ENCODE measurements at regions not wholly inside any gene's neighbourhood (a gene's known extent, or its start where the extent isn't known, plus 50 kb on each side); places are given as distances from the start of the nearest gene placed in this dataset.

DNA sequence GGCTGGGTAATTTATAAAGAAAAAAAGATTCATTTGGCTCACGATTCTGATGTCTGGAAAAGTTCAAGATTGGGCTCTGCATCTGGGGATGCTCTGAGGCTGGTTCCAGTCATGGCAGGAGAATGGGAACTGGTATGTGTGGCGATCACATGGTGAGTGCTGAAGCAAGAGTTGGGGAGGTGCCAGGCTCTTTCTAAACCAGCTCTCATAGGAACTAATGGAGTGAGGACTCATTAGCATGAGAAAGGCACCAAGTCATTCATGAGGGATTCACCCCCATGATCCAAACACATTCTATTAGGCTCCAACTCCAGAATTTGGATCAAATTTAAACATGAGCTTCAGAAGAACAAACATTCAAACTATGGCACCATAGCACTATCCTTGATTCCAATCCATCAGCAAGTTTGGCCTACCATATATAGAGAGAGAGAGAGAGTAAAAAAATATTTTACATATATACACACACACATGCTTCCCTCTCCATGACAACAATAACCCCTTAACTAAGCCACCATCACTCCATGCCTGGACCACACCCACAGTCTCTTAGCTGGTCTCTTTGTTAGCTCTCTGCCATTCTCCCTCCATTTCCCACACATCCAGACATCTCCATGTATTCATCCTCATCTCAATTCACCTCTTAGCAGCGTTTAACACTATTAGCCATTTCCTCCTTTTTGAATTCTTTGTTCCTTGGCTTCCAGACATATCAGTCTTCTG, 57.9 kb downstream of the NPY start:
- DNase-seq: no peak

DNA sequence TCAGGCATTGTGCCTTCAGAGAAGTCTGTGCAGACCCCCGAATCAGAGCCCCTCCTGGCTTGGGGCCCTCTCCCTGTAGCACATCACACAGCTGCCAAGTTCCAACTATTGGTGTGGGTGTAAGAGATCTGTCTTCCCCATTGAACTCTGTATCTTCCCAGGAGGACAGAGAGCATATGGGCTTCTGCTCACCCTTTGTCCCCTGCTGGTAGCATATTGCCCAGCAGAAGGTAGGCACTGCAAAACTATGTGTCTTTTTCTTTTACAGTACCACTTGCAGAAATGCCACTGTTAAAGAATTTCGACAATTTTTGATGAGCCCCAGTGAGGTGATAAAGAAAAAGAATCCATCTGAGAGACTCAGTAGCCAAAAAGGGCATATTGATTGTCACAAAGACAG, 59.6 kb downstream of the NPY start:
- no peak for DNase-seq

DNA sequence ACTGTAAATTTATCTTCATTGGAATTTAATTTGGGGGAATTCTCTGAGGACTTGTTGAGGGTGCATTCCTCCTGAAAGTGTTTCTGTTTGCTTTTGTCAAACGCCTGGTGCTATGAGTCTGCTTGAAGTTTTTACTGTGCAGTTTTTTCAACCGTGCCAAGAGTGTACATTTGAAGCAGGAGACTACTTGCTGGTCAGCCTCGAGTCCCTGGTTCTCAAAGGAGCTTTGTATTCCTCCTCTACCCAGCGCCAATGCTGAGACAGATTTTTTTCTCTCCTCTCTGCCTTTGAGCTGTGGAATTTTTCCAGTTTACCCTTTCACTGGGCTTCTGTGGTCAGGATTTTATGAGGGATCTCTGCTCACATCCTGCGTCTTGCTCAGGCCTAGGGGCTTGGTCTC, 62.1 kb downstream of the NPY start:
- no peak for DNase-seq

DNA sequence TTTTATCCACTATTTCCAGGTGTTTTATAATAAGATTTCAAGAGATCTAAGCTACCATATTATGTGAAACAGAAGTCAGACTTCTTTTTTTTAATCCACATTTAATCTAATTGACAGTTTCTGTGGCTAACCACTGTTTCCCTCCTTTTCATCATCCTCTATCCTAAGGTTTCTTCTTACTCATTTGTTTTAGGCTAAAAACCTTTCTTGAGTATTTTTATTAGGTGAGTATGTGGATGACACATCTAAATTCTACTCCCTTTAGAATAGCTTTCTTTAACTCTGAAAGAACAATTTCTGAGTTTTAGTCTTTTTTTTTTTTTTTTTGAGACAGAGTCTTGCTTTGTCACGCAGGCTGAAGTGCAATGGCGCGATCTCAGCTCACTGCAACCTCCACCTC, 62.7 kb downstream of the NPY start:
- no peak for DNase-seq

DNA sequence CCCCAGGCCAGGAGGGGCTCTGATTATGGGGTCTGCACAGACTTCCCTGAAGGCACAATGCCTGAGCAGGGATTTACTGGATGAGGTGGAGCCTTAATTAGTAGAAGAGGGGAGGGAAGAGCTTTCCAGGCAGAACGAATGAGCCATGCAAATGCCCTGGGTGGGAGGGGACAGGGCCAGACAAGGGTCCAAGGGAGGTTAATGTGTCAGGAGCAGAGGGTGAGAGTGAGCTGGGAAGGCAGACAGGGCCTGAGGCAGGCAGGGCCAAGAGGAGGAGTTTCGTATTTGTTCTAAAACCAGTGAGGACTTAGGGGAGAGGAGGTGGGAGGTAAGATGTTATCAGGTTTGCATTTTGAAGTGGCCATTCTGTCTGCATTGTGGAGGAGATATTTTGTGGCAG, 65.3 kb downstream of the NPY start:
- no peak for DNase-seq

DNA sequence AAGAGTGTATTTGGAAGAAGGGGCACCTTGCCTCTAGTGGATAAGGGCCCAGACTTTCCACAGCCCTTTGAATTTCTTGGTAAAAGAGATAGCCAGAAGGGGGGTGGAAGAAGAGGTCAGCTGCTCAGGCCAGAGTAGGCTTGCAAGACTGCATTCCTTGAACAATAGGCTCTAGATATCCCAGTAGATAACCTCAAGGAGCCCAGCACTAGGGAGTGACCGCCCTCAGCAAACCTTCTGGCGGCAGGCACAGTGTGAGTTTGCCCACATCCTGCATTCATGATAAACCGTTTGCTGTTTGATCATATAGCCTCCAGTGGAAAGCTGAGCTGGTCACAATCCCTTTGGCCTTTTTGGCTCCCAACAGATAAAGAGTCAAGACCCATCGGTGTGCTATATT, 70.5 kb downstream of the NPY start:
- DNase-seq: no peak

DNA sequence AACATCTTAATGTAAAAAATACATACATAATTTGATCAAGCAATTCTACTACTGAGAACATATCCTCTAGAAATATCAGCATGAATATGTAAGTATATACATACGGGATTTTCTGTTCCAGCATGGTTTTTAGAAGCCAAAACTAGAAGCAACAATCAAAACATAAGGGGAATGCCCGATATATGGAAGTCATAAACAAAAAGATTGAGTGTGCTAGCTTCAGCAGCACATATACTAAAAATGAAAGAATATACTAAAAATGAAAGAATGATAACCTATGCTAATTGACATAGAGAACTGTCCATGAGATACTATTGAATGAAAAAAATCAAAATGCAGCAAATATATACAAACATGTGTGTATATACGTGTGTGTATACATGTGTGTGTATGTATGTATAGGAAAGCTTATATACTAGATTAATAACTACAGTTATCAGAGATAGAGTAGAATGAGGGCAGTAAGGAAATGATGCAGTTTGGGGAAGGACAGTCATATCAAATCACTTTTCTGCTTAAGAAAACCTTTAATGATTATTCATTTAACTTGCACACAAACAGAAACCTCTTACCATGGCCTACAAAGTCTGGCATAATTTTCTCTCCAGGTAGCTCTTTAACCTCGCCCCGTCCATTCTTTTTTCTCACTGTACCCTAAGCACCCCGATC, 72.9 kb downstream of the NPY start:
- DNase-seq: no peak

DNA sequence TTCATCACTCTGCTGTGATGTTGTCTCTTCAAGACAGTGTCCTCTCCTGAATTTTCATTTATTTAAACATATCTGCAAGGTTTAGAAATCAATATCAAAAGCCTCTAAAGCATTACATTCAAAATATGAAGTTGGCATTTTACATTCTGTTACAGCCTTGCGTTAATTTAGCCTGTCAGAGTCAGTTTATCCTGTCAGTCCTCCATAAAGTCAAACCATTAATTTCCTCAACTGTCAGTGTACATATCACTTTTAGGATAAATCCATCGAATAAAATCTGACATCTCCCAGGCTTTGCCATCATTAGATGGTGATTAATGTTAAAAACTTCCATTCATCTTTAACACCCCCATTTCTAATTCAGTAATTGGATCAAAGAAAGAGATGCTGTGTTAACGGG, 77.0 kb downstream of the NPY start:
- DNase-seq: no peak

- no peak for DNase-seq
Measured at GRCh38 chr7:24365606-24366005, 81.6 kb downstream of the NPY start.

DNA sequence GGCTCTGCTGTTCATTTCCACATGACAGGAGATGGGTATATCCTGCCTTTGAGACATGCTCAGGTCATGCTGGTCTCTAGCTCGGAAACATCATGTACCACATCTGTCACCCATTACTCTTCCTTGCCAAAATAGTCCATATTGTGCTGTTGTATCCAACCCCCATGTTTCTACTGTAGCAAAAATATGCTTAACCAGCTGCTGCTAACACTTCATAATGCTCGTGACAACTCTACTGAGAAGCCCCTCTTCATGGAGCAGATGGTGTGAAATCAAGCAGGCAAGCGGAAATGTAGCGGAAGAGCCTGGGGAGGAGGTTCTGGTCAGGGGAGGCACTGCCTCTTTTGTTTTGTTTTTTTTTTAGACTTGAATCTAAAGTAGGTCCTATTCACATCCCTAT, 82.9 kb downstream of the NPY start:
- DNase-seq: no peak

DNA sequence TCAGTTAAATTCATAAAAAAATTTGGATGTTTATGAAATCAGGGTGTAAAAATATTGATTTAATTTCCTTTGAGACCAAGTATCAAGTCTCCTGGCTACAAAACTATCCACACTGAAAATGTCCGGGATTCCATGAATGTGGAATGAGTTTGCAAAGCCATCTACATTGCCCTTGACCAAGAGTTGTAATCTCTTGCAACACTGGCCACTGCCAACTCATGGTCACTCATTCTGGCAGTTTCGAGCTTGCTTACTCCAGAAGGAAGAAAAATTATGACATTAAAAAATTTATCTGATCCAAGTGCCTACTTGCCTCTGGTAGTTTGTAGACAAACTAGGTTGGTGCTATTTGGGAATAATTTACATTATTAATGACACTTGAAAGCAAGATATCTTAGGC, 84.2 kb downstream of the NPY start:
- DNase-seq: no peak

GRCh38 chr7:24370541-24370940, 86.6 kb downstream of the NPY start:
- DNase-seq: no peak

DNA sequence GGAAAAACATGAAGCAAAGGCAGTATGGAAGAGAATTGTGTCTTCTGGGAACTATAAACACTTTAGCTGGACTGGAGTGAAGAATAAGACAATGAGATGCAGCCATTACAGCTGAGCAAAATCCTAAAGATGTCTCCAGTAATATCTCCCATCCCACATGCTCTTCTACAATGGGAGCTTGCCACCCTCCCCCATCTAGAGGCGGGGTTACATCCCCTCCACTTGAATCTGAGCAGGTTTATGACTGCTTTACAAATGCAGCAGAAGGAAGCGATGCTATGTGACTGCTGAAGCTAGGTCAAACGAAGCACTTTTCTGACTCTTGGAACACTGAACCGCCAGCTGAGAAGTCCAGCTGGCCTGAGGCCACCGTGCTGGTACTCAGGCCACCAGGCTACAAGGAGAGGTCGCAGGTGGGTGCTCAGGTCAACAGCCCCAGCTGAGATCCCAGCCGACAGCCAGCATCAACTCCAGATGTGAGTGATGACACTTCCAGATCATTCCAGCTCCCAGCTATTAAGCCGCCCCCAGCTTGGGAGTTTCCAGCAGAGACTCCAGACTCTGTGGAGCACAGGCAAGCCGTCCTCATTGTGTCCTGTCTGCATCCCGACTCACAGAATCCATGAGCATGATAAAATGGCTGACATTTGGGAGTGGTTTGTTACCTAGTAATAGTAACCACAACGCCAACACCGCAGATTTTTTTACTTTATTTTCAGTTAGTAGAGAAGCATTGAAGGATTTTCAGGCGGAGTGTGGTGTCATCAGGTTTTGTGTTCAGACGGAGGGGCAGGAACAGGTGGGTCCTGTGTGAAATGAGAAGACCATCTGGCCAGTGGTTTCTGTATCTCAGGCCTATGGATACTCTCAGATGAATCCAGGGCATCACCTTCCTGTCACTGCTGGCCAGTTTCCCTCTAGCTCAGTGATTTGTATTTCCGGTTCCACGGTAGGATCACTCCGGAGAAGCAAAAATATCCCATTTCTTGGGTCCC, 89.3 kb downstream of the NPY start:
- DNase-seq: peak; percentile 24 to 37

GRCh38 chr7:24378871-24379616, 95.1 kb downstream of the NPY start:
- DNase-seq: no peak

DNA sequence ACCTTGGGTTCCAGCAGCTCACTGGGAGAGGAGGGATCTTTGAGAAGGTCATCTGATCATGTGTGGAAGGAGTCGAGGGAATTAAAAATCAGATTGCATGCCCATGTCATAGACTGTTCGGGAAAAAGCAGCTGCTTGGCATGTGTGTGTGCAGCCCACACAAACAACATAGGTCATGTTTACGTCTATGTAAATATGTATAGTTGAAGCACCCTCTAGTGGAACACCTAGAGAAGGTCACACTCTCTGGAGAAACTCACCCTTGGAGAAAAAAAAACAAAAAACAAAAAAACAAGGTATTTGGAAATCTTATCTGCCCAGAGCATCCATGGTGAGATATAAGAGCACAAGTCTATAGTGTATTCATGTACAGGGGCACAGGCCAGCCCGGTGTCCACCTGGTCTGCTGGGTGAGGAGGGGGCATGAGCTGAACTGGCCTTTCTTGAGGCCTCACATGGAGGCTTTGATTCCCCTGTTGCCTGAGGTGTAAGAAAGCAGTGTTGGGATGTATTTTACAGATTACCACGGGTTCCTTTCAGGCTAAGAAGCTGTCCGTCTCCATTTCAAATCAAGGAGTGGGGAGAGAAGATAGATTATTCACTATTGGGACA, 98.0 kb downstream of the NPY start:
- no peak for DNase-seq

- DNase-seq: no peak
Measured at GRCh38 chr7:24383055-24383454, 99.1 kb downstream of the NPY start.

DNA sequence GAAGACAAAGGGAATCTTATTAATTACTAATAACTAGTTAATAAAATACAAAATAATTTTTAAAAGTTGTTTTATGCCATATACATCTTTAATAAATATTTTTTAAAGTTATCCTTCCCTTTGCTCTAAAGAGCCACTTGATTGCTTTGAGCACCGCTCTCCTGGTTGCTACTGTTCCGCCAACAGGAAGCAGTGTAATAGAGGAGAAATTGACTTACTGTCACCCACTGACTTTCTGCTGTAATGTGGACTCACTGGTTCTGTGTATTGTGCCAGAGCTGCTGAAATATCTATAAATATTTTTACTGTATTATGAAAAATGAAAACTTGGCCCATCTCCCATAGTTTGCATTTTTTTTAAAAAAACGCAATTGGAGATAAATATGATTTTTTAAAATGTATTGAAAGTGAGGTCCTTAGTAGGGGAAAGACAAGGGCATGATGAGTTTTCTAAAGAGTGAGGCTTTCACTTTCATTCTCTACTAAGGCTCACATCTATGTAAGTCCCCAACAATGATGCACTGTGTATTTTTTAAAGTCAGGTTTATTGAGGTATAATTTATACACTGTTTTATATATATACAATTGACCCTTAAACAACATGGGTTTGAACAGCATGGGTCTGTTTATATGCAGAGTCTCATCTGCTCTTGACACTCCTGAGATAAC, 100.5 kb downstream of the NPY start:
- no peak for DNase-seq

DNA sequence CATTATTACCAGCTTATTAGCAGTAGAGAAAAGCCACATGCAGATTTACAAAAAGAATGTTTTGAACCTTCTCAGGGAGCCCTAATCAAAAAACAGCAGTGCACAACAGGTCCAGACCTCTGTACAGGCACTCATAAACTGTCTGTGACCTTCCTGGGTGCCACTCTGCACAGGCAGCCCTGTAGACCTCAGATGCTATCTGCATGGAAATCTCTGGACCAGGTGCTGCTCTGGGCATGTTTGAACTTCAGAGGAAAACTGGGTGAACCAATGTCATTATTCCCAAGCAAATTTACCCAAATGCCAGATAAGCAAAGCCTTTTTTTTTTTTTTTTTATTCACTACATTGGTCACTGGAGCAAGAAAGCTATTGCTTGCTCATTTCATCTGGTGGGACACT, 104.2 kb downstream of the NPY start:
- no peak for DNase-seq

GRCh38 chr7:24390376-24391157, 106.6 kb downstream of the NPY start:
- no peak for DNase-seq

DNA sequence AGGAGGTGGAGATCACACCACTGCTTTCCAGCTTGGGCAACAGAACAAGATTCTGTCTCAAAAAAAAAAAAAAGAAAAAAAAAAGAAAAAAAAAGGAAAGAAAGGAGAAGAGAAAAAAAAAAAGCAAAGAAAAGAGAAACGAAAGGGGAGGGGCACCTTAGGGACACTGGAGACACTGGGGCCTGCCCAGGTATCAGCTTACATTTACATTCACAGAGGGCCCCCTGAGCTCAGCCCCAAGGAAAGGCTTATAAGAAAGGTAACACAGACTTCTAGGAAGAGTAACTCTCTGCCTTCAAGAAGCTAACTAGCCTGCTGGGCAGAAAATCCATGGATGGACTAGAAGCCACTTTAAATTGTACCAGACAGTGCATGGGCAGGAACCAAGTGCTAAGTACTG, 108.8 kb downstream of the NPY start:
- DNase-seq: no peak

DNA sequence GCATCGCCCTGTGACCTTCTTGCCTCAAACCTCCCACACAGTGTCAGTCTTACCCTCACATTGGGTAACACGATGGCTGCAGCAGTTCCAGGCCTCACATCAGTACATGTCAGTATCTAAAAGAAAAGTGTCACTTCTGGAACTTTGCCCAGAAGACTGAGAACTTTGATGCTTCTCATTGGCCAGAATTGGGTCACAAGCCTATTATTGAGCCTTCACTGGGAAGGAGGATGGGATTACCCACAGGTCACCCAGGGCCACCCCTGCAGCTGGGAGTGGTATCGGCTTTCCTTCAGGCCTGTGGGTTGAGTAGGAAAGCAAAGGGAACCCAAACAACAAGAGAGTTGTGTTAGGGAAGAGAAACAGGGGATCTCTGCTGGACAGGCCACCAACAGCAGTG, 111.5 kb downstream of the NPY start:
- DNase-seq: no peak

Measured in NCI-H187 (cell line).